ENCODE measurements at regions not wholly inside any gene's neighbourhood (a gene's known extent, or its start where the extent isn't known, plus 50 kb on each side); places are given as distances from the start of the nearest gene placed in this dataset.
"Not testable (repeated sequence)": the region's sequence is repeated elsewhere in the genome, so short reads cannot be mapped to it uniquely, and the experiment has no call there.

GRCh38 chr10:71108042-71108441 is 104.3 kb upstream of the UNC5B start:
- not testable (repeated sequence) for DNase-seq

- no peak for DNase-seq
Observed at GRCh38 chr10:71112138-71112785, 100.1 kb upstream of the UNC5B start.

- DNase-seq: no peak
Observed at GRCh38 chr10:71116426-71116825, 95.9 kb upstream of the UNC5B start.

GRCh38 chr10:71117589-71117988 is 94.8 kb upstream of the UNC5B start:
- not testable (repeated sequence) for DNase-seq

GRCh38 chr10:71123023-71123422 is 89.3 kb upstream of the UNC5B start:
- no peak for DNase-seq

GRCh38 chr10:71124921-71125748 is 87.2 kb upstream of the UNC5B start:
- no peak for DNase-seq

- no peak for DNase-seq
Observed at GRCh38 chr10:71125749-71126107, 86.6 kb upstream of the UNC5B start.

GRCh38 chr10:71126432-71126831 is 85.9 kb upstream of the UNC5B start:
- DNase-seq: no peak

GRCh38 chr10:71127104-71127503 is 85.3 kb upstream of the UNC5B start:
- no peak for DNase-seq

- DNase-seq: no peak
Observed at GRCh38 chr10:71127773-71128172, 84.6 kb upstream of the UNC5B start.

GRCh38 chr10:71128311-71128980 is 83.9 kb upstream of the UNC5B start:
- no peak for DNase-seq

- no peak for DNase-seq
Observed at GRCh38 chr10:71131096-71131495, 81.3 kb upstream of the UNC5B start.

GRCh38 chr10:71131508-71132088 is 80.8 kb upstream of the UNC5B start:
- no peak for DNase-seq

GRCh38 chr10:71132321-71132810 is 80.0 kb upstream of the UNC5B start:
- no peak for DNase-seq

GRCh38 chr10:71133710-71134686 is 78.4 kb upstream of the UNC5B start:
- DNase-seq: no peak

GRCh38 chr10:71134732-71135211 is 77.6 kb upstream of the UNC5B start:
- no peak for DNase-seq

GRCh38 chr10:71135236-71135635 is 77.1 kb upstream of the UNC5B start:
- no peak for DNase-seq

- DNase-seq: no peak
Observed at GRCh38 chr10:71136036-71136721, 76.2 kb upstream of the UNC5B start.

GRCh38 chr10:71137701-71138100 is 74.7 kb upstream of the UNC5B start:
- DNase-seq: no peak
